ENCODE measurements at regions not wholly inside any gene's neighbourhood (a gene's known extent, or its start where the extent isn't known, plus 50 kb on each side); places are given as distances from the start of the nearest gene placed in this dataset.

DNA sequence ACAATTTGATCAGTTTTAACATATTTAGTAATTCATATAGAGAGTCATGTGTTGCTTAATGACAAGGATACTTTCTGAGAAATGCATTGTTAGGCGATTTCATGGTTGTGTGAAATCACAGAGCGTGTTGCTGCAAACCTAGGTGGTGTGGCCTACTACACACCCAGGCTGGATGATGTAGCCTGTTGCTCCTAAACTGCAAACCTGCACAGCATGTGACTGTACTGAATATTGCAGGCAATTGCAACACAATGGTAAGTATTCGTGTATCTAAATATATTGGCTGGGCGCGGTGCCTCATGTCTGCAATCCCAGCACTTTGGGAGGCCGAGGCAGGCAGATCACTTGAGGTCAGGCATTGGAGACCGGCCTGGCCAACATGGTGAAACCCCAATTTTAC lies 73.7 kb upstream of the BAIAP2L1 start:
- TF ChIP-seq, protein P1, sequence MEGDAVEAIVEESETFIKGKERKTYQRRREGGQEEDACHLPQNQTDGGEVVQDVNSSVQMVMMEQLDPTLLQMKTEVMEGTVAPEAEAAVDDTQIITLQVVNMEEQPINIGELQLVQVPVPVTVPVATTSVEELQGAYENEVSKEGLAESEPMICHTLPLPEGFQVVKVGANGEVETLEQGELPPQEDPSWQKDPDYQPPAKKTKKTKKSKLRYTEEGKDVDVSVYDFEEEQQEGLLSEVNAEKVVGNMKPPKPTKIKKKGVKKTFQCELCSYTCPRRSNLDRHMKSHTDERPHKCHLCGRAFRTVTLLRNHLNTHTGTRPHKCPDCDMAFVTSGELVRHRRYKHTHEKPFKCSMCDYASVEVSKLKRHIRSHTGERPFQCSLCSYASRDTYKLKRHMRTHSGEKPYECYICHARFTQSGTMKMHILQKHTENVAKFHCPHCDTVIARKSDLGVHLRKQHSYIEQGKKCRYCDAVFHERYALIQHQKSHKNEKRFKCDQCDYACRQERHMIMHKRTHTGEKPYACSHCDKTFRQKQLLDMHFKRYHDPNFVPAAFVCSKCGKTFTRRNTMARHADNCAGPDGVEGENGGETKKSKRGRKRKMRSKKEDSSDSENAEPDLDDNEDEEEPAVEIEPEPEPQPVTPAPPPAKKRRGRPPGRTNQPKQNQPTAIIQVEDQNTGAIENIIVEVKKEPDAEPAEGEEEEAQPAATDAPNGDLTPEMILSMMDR (conservative IDR thresholded peaks at IDR 0.05; ENCODE audit: low read depth in 2 of 2): no peak
- TF ChIP-seq, protein P2, sequence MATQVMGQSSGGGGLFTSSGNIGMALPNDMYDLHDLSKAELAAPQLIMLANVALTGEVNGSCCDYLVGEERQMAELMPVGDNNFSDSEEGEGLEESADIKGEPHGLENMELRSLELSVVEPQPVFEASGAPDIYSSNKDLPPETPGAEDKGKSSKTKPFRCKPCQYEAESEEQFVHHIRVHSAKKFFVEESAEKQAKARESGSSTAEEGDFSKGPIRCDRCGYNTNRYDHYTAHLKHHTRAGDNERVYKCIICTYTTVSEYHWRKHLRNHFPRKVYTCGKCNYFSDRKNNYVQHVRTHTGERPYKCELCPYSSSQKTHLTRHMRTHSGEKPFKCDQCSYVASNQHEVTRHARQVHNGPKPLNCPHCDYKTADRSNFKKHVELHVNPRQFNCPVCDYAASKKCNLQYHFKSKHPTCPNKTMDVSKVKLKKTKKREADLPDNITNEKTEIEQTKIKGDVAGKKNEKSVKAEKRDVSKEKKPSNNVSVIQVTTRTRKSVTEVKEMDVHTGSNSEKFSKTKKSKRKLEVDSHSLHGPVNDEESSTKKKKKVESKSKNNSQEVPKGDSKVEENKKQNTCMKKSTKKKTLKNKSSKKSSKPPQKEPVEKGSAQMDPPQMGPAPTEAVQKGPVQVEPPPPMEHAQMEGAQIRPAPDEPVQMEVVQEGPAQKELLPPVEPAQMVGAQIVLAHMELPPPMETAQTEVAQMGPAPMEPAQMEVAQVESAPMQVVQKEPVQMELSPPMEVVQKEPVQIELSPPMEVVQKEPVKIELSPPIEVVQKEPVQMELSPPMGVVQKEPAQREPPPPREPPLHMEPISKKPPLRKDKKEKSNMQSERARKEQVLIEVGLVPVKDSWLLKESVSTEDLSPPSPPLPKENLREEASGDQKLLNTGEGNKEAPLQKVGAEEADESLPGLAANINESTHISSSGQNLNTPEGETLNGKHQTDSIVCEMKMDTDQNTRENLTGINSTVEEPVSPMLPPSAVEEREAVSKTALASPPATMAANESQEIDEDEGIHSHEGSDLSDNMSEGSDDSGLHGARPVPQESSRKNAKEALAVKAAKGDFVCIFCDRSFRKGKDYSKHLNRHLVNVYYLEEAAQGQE (IDR thresholded peaks at IDR 0.05; ENCODE audit: unreplicated experiment): no peak
- TF ChIP-seq EZH2phosphoT487 (IDR thresholded peaks at IDR 0.05; ENCODE audit: unreplicated experiment) (no peak), CREB1 (CRISPR knock-in tag; IDR thresholded peaks at IDR 0.05; ENCODE audit: low read depth) (no peak), EZH2 (IDR thresholded peaks at IDR 0.05; ENCODE audit: low read depth, unreplicated experiment) (no peak), JUNB (IDR thresholded peaks at IDR 0.05; ENCODE audit: unreplicated experiment) (no peak), POLR2AphosphoS5 (IDR thresholded peaks at IDR 0.05; ENCODE audit: low read depth) (no peak), ZNF331 (CRISPR knock-in tag; IDR thresholded peaks at IDR 0.05; ENCODE audit: low read depth) (no peak)
- TF ChIP-seq, protein P3, sequence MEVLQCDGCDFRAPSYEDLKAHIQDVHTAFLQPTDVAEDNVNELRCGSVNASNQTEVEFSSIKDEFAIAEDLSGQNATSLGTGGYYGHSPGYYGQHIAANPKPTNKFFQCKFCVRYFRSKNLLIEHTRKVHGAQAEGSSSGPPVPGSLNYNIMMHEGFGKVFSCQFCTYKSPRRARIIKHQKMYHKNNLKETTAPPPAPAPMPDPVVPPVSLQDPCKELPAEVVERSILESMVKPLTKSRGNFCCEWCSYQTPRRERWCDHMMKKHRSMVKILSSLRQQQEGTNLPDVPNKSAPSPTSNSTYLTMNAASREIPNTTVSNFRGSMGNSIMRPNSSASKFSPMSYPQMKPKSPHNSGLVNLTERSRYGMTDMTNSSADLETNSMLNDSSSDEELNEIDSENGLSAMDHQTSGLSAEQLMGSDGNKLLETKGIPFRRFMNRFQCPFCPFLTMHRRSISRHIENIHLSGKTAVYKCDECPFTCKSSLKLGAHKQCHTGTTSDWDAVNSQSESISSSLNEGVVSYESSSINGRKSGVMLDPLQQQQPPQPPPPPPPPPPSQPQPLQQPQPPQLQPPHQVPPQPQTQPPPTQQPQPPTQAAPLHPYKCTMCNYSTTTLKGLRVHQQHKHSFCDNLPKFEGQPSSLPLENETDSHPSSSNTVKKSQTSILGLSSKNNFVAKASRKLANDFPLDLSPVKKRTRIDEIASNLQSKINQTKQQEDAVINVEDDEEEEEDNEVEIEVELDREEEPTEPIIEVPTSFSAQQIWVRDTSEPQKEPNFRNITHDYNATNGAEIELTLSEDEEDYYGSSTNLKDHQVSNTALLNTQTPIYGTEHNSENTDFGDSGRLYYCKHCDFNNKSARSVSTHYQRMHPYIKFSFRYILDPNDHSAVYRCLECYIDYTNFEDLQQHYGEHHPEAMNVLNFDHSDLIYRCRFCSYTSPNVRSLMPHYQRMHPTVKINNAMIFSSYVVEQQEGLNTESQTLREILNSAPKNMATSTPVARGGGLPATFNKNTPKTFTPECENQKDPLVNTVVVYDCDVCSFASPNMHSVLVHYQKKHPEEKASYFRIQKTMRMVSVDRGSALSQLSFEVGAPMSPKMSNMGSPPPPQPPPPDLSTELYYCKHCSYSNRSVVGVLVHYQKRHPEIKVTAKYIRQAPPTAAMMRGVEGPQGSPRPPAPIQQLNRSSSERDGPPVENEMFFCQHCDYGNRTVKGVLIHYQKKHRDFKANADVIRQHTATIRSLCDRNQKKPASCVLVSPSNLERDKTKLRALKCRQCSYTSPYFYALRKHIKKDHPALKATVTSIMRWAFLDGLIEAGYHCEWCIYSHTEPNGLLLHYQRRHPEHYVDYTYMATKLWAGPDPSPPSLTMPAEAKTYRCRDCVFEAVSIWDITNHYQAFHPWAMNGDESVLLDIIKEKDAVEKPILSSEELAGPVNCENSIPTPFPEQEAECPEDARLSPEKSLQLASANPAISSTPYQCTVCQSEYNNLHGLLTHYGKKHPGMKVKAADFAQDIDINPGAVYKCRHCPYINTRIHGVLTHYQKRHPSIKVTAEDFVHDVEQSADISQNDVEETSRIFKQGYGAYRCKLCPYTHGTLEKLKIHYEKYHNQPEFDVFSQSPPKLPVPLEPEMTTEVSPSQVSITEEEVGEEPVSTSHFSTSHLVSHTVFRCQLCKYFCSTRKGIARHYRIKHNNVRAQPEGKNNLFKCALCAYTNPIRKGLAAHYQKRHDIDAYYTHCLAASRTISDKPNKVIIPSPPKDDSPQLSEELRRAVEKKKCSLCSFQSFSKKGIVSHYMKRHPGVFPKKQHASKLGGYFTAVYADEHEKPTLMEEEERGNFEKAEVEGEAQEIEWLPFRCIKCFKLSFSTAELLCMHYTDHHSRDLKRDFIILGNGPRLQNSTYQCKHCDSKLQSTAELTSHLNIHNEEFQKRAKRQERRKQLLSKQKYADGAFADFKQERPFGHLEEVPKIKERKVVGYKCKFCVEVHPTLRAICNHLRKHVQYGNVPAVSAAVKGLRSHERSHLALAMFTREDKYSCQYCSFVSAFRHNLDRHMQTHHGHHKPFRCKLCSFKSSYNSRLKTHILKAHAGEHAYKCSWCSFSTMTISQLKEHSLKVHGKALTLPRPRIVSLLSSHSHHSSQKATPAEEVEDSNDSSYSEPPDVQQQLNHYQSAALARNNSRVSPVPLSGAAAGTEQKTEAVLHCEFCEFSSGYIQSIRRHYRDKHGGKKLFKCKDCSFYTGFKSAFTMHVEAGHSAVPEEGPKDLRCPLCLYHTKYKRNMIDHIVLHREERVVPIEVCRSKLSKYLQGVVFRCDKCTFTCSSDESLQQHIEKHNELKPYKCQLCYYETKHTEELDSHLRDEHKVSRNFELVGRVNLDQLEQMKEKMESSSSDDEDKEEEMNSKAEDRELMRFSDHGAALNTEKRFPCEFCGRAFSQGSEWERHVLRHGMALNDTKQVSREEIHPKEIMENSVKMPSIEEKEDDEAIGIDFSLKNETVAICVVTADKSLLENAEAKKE (CRISPR knock-in tag; IDR thresholded peaks at IDR 0.05): no peak

All from GM23338 (cell line).